Neural crest cell (in vitro differentiated cells): ENCODE measurements at regions not wholly inside any gene's neighbourhood (a gene's known extent, or its start where the extent isn't known, plus 50 kb on each side); places are given as distances from the start of the nearest gene placed in this dataset.

Experiments used
- DNase-seq: peaks from one replicate; pipeline ENCODE4 v3.0.0; 2021; ENCODE audit warnings: low read depth, mixed read lengths, low spot score
- H3K27ac Mint-ChIP-seq: one replicate; pipeline ENCODE4 v1.8.0; 2021; ENCODE audit warnings: mild to moderate bottlenecking, mixed read lengths; ENCODE audit not compliant: unreplicated experiment
- H3K27me3 Mint-ChIP-seq: 2 replicates; pipeline ENCODE4 v1.8.0; 2021; ENCODE audit warnings: low read depth, mild to moderate bottlenecking, mixed read lengths
- H3K36me3 Mint-ChIP-seq: 2 replicates; pipeline ENCODE4 v1.8.0; 2021; ENCODE audit warnings: low read depth, mild to moderate bottlenecking, mixed read lengths
- H3K4me1 Mint-ChIP-seq: 2 replicates; pipeline ENCODE4 v1.8.0; 2021; ENCODE audit warnings: mixed read lengths
- H3K4me3 Mint-ChIP-seq: one replicate; pipeline ENCODE4 v1.8.0; 2021; ENCODE audit warnings: mild to moderate bottlenecking, mixed read lengths
- H3K9me3 Mint-ChIP-seq: 2 replicates; pipeline ENCODE4 v1.8.0; 2021; ENCODE audit warnings: mixed read lengths
- CTCF ChIP-seq: fragments of 200-600 bp; sonication (generic); conservative IDR thresholded peaks from 2 replicates; pipeline ENCODE4 v1.5.0; 2021; ENCODE audit warnings: antibody characterized with exemption, mild to moderate bottlenecking

- Mint-ChIP-seq H3K36me3 (no peaks in the 10 kb centered on the region), H3K4me3 (no peak overlapping the region), H3K27ac (no peak overlapping the region), H3K4me1 (no peaks in the 10 kb centered on the region), H3K9me3 (peaks cover 2% of the 10 kb centered on the region), H3K27me3 (no peaks in the 10 kb centered on the region)
- DNase-seq = no peak
- no peak for TF ChIP-seq CTCF
These were observed 488.7 kb upstream of the SLC39A10 start for GRCh38 chr2:195168369-195168768.

- no peak overlapping the region for H3K4me3 Mint-ChIP-seq
These were observed 492.1 kb upstream of the SLC39A10 start for GRCh38 chr2:195164930-195165329.

GRCh38 chr2:195162918-195163317, 494.1 kb upstream of the SLC39A10 start:
- H3K27me3 Mint-ChIP-seq = no peaks in the 10 kb centered on the region
- DNase-seq = no peak
- H3K9me3 Mint-ChIP-seq = peaks cover 5% of the 10 kb centered on the region
- no peaks in the 10 kb centered on the region for H3K4me1 Mint-ChIP-seq
- peak overlapping the region; percentile 68 for H3K27ac Mint-ChIP-seq
- no peak overlapping the region for H3K4me3 Mint-ChIP-seq
- H3K36me3 Mint-ChIP-seq = no peaks in the 10 kb centered on the region
- no peak for TF ChIP-seq CTCF

More at GRCh38 chr2:195164930-195165329, 492.1 kb upstream of the SLC39A10 start:
- no peaks in the 10 kb centered on the region for H3K36me3 Mint-ChIP-seq
- no peaks in the 10 kb centered on the region for H3K4me1 Mint-ChIP-seq
- no peak for TF ChIP-seq CTCF
- DNase-seq = no peak
- peaks cover 2% of the 10 kb centered on the region for H3K9me3 Mint-ChIP-seq
- H3K27me3 Mint-ChIP-seq = no peaks in the 10 kb centered on the region
- H3K27ac Mint-ChIP-seq = no peak overlapping the region

- Mint-ChIP-seq H3K4me3 (no peak overlapping the region), H3K4me1 (no peaks in the 10 kb centered on the region), H3K9me3 (peaks cover 5% of the 10 kb centered on the region), H3K36me3 (no peaks in the 10 kb centered on the region), H3K27me3 (no peaks in the 10 kb centered on the region), H3K27ac (no peak overlapping the region)
- no peak for TF ChIP-seq CTCF
- DNase-seq = no peak
These were observed 494.8 kb upstream of the SLC39A10 start for GRCh38 chr2:195162194-195162593.

GRCh38 chr2:195160963-195161362, 496.1 kb upstream of the SLC39A10 start:
- no peak for DNase-seq
- Mint-ChIP-seq H3K4me3 (no peak overlapping the region), H3K9me3 (peaks cover 3% of the 10 kb centered on the region), H3K27ac (no peak overlapping the region), H3K27me3 (no peaks in the 10 kb centered on the region), H3K4me1 (no peaks in the 10 kb centered on the region), H3K36me3 (no peaks in the 10 kb centered on the region)
- TF ChIP-seq CTCF = no peak

GRCh38 chr2:195151711-195152110, 505.3 kb upstream of the SLC39A10 start:
- Mint-ChIP-seq H3K4me3 (no peak overlapping the region), H3K4me1 (no peaks in the 10 kb centered on the region), H3K27ac (no peak overlapping the region), H3K9me3 (no peaks in the 10 kb centered on the region), H3K36me3 (no peaks in the 10 kb centered on the region), H3K27me3 (no peaks in the 10 kb centered on the region)
- DNase-seq = no peak
- no peak for TF ChIP-seq CTCF
